HG03575 (cell line): ENCODE measurements at regions not wholly inside any gene's neighbourhood (a gene's known extent, or its start where the extent isn't known, plus 50 kb on each side); places are given as distances from the start of the nearest gene placed in this dataset.

Experiments used
- ATAC-seq: cut with Tn5 transposase; IDR thresholded peaks from one replicate; pipeline ENCODE4 v1.9.1; 2021; ENCODE audit not compliant: unreplicated experiment, insufficient number of reproducible peaks, low FRiP score; ENCODE audit errors: extremely low read depth

DNA sequence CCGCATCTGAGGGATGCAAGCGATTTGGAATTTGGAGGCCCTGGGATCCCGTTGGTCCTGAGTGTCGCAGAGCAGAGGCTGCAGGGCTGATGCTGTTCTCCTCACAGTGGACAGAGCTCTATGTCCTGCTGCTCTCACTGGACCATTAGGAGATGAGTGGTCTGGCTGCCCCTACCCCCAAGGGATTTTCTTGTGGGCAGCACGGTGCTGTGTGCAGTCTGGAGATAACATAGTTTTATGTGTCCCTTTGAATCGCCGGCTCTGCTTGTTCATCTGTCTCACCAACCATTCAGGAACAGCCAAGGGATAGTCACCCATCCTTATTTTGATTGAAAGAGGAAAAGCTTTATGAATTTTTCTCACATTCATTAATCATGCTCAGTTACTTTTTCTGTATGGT lies 49.9 kb downstream of the CHRM3 start:
- no peak for ATAC-seq

DNA sequence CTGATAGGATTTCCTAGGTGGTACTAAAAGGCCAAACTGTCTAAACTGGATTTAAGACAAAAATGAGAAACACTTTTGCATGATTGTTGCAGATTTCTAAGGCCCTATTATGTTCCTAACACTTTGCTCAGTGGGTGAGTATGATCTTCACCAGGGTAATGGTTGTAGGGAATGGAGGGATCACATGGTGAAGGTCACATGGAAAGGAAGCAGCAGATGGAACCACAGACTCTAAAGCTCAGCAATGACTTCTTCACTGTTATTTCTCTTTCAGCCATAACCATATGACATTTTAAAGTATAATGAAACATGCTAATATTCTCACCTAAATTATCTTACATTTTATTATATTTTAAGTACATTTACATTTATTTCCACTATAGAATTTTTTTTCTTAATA lies 51.5 kb downstream of the CHRM3 start:
- no peak for ATAC-seq

DNA sequence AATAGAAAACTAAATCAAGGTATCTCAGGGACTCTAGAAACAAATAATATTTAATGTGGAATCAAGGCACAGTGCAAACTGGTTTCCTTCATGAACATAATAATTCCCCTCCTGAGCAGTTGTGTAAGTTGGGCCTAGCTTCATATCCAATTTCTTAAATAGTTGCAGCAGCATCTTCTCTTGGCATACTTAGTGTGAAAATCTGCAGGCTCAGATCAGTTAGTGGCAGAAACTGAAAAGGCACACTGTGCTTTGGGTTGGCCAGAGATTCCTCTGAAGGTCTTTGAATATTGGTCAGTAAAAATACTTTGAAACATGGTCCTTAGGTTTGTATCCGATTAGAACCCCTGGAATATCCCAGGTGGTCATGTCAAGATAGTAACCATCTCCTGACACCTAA lies 52.5 kb downstream of the CHRM3 start:
- ATAC-seq: no peak

DNA sequence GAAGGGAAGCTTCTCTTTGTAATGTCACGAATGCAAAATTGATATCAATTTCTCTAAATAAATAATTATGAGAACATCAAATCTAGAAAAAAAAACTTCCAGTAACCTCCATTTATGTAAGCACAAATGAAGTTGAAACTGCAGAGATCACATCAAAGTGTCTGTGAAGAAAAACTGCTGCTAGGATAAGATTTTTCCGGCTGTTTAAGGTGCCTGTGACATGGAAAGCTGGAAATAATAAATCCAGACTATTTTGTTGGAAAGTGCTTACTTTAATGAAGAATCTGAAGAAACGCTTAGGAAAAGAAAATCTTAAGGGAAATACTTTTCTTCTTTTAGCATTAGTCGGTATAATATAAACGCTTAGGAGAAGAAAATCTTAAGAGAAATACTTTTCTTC lies 57.0 kb downstream of the CHRM3 start:
- no peak for ATAC-seq

DNA sequence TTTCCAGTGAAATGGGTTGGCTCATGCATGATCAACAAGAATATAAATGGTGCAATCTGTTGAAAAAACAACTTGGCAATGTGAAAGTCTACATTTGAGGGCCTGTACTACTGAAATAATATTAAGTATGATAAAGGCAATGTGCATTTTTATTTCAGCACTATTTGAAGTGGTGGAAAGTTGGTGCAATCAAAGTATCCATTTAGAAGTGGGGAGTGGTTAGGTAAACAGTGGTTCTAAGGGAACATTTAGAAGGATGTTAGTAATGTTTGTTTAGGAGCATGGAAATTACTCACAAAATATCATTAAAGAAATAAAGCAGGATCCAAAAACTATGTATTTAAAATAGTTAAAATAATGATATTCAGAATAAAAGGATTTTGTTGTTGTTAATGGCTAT lies 60.2 kb downstream of the CHRM3 start:
- ATAC-seq: no peak

GRCh38 chr1:239448911-239449310 lies 62.5 kb downstream of the CHRM3 start:
- no peak for ATAC-seq

DNA sequence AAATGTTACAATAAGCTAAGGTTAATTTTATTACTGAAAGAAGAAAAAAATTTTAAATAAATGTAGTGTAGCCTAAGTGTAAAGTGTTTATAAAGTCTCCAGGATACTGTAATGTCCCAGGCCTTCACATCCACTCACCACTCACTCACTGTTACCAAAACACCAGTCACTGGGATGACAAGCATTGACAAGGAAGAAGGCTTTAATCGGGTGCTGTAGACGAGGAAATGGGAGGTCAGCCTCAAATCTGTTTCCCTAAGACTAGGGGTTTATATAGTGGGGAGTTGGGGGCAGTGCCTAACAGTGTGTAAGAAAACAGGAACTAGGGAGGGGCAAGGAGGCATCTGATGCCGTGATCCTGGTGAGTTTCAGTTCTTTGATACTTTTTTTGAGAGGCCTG lies 69.4 kb downstream of the CHRM3 start:
- no peak for ATAC-seq

GRCh38 chr1:239456788-239457187 lies 70.4 kb downstream of the CHRM3 start:
- no peak for ATAC-seq

DNA sequence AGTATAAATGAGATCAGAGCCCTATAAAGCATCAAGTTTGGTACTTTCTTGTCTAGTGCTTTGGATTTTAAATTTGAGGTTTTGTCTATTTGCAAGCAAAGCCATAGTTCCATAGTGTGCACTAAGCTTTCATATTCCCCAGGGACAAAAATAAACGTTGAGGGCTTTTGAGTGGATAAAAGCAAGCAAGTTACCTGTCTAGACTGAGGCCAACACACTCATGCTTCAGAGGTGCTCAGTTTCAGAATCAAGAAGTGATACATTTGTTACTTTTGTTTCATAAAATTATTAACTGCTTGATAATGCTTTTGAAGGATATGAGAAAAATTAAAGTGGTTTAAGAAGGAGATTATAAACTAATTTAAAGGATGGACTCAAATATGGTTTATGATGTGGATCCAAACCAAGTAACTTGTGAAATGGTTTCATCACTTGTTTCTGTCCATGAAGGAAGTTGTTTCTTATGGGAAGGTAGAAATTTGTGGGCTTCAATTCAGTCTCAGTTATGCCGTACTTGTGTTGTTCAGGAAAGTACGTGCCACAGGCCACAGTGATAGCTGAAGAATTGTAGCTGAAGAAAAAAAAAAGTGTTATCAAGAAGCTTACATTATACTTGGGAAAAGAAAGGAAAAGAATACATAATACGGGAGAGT lies 71.2 kb downstream of the CHRM3 start:
- ATAC-seq: peak; percentile 46

- ATAC-seq: peak; percentile 30
Measured at GRCh38 chr1:239458144-239458500, 71.8 kb downstream of the CHRM3 start.

DNA sequence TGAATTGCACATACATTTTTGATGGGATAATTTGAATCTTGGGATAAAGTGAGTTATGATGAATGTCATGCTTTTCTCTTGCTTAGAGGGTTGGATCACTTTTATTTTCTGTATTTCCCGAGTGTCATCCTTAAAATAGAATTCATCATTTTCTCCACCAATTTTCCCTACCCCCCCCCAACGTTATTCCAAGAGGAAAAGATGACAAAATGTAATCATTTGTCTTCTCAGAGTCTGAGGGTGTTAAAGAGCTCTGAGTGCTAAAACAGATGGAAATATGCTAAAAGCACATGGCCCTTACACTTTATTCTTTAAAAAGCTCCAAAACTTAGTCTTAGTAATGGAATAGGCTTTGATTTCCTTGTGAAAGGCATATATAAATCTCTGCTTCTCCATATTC lies 81.4 kb downstream of the CHRM3 start:
- ATAC-seq: no peak

DNA sequence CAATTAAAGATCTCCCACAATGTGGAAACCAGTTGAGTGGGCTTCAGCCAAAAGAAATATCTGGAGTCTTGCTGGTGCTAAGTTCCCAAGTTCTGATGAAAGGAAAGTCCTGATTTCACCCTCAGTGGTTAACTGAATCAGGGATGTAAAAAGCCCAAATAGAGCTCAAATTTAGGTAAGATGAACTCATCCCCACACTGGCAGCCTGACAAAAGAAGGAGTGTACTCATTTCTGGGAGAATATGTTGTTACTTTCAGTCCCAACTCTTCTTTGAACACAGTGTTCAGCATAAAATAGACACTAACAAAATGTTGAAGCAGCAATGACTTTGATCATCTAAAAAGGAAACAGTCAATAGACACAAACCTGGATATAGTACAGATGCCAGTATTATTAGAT lies 91.7 kb downstream of the CHRM3 start:
- ATAC-seq: no peak

- no peak for ATAC-seq
Measured at GRCh38 chr1:239483391-239483790, 97.0 kb downstream of the CHRM3 start.

GRCh38 chr1:239493811-239494414 lies 107.5 kb downstream of the CHRM3 start:
- no peak for ATAC-seq

GRCh38 chr1:239505094-239505493 lies 118.7 kb downstream of the CHRM3 start:
- ATAC-seq: no peak

- no peak for ATAC-seq
Measured at GRCh38 chr1:239507826-239508225, 121.5 kb downstream of the CHRM3 start.

- ATAC-seq: no peak
Measured at GRCh38 chr1:239511875-239512274, 125.5 kb downstream of the CHRM3 start.

DNA sequence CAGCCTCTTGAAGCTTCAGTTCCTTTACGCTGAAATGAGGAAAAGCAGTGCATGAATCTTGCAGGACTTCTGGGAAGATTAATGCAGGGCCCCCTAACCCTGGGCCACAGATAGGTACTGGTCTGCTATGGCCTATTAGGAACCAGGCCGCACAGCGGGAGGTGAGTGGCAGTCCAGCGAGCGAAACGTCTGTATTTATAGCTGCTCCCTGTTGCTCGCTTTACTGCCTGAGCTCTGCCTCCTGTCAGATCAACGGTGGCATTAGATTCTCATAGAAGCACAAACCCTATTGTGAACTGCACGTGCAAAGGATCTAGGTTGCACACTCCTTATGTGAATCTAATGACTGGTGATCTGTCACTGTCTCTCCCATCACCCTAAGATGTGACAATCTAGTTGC lies 130.2 kb downstream of the CHRM3 start:
- no peak for ATAC-seq

DNA sequence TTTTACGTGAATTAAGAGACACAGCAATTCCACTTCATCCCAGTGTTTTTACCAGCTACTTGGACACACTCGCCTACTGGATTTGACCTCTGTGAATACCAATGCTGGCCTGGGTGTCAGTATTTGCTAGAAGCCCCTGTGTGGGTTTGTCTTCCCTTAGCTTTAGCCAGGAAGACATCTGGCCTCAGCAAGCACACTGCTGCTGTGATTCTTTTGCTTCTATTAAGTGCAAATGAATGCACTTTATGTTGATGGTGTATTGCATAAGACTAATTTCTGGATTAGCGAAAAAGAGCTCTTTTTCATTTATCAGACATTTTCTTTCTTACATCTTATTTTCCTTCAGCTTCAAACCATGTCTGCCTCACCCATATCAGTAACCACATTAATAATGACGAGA lies 140.0 kb downstream of the CHRM3 start:
- ATAC-seq: no peak

DNA sequence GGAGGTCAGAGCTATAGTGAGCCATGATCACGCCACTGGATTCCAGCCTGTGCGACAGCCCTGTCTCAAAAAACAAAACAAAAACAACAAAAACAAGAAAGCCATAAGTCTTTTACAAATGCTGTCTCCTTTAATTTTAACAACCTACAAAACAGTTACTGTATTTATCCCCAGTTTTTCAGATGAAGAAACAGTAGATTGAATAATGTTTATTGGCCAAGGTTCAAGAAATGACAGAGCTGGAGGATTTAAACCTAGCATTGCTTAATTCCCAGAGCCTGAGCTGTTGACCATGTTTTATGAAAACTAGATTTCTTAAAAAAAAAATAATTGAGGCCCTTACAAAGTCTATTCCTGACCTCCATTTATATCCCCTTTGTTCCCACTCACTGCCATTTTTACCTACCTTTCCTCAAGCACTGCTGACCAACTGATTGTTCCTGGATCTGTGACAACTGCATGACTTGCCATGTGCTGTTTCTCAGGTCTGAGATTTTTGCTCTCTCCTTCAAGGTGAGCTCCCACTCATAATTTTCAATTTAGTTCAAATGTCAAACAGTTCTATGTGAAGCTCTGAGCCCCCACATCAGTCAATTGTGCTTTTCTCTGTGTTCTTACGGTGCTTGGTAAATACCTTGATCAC lies 140.8 kb downstream of the CHRM3 start:
- no peak for ATAC-seq
